OCI-LY7 (cell line): ENCODE measurements at regions not wholly inside any gene's neighbourhood (a gene's known extent, or its start where the extent isn't known, plus 50 kb on each side); places are given as distances from the start of the nearest gene placed in this dataset.

Experiments
- BruUV-seq: library from RNA; stranded (reverse); fragments of 400-500 nt; replicated peaks from 2 replicates; lab custom pipeline; 2021; lab: Mats Ljungman, UMichigan
- CTCF ChIA-PET: fragments of 300-600 bp; sonication (Branson Sonifier 250); formaldehyde crosslinking; loops from one replicate; lab custom pipeline; 2022; ENCODE audit warnings: antibody characterized with exemption; ENCODE audit not compliant: unreplicated experiment; lab: Charles Lee
- POLR2A ChIA-PET: fragments of 300-600 bp; sonication (Branson Sonifier 250); formaldehyde crosslinking; loops from one replicate; lab custom pipeline; 2022; ENCODE audit warnings: antibody characterized with exemption; lab: Charles Lee
- DNase-seq: peaks from one replicate; pipeline ENCODE4 v3.0.0-alpha.2; 2015; ENCODE audit warnings: low spot score
- H2AFZ ChIP-seq: fragments of 200-600 bp; sonication (generic), shearing (Covaris generic); 2 replicates; pipeline ENCODE4 v1.6.1; 2014; ENCODE audit warnings: mild to moderate bottlenecking, antibody characterized with exemption, low read length, moderate library complexity
- H3K27ac ChIP-seq: fragments of 200-600 bp; sonication (generic); 2 replicates; pipeline ENCODE4 v1.5.1; 2014; ENCODE audit warnings: mixed run types, low read depth, mild to moderate bottlenecking, moderate library complexity, low read length, inconsistent platforms; ENCODE audit not compliant: poor library complexity, severe bottlenecking
- H3K36me3 ChIP-seq: fragments of 200-600 bp; sonication (generic); 2 replicates; pipeline ENCODE4 v1.6.1; 2014; ENCODE audit warnings: mild to moderate bottlenecking, antibody characterized with exemption, low read length, moderate library complexity, mixed read lengths; ENCODE audit not compliant: insufficient read depth
- H3K4me1 ChIP-seq: fragments of 200-600 bp; sonication (generic); 2 replicates; pipeline ENCODE4 v1.5.1; 2014; ENCODE audit warnings: mild to moderate bottlenecking, low read length; ENCODE audit not compliant: insufficient read depth, poor library complexity, severe bottlenecking
- H3K4me2 ChIP-seq: fragments of 200-600 bp; sonication (generic); 2 replicates; pipeline ENCODE4 v1.6.1; 2014; ENCODE audit warnings: mild to moderate bottlenecking, low read length
- H3K4me3 ChIP-seq: fragments of 200-600 bp; sonication (generic); 2 replicates; pipeline ENCODE4 v1.5.1; 2014; ENCODE audit warnings: mild to moderate bottlenecking, low read depth, low read length; ENCODE audit not compliant: poor library complexity, severe bottlenecking
- H3K79me2 ChIP-seq: fragments of 200-600 bp; sonication (generic); 2 replicates; pipeline ENCODE4 v1.6.1; 2016; ENCODE audit warnings: low read depth, mild to moderate bottlenecking, low read length, moderate library complexity, mixed read lengths; ENCODE audit not compliant: insufficient read depth
- H3K9me2 ChIP-seq: fragments of 200-600 bp; sonication (generic); 2 replicates; pipeline ENCODE4 v1.6.1; 2016; ENCODE audit warnings: mild to moderate bottlenecking, low read length, mixed read lengths; ENCODE audit not compliant: insufficient read depth
- H3K9me3 ChIP-seq: fragments of 200-600 bp; sonication (generic); 2 replicates; pipeline ENCODE4 v1.6.1; 2014; ENCODE audit warnings: mild to moderate bottlenecking, mixed run types, low read length, mixed read lengths
- H4K20me1 ChIP-seq: fragments of 200-600 bp; sonication (generic); 2 replicates; pipeline ENCODE4 v1.6.1; 2014; ENCODE audit warnings: mild to moderate bottlenecking, antibody characterized with exemption, low read length, moderate library complexity, mixed read lengths; ENCODE audit not compliant: insufficient read depth
- EZH2phosphoT487 ChIP-seq: fragments of 200-600 bp; sonication (generic); IDR thresholded peaks from 2 replicates; pipeline ENCODE4 v1.6.1; 2018; ENCODE audit warnings: low read depth, borderline replicate concordance, mild to moderate bottlenecking, mixed run types, antibody characterized with exemption, low read length, moderate library complexity, mixed read lengths
- intact Hi-C: fragments of 100-400 bp; cut with micrococcal nuclease; formaldehyde crosslinking; loops from one replicate; pipeline ENCODE4 v1.10.0; 2022; ENCODE audit not compliant: unreplicated experiment
- TF ChIP-seq, protein P1 (sequence below): fragments of 200-600 bp; sonication (generic); conservative IDR thresholded peaks from 2 replicates; pipeline ENCODE4 v1.5.1; 2014; ENCODE audit warnings: mild to moderate bottlenecking, antibody characterized with exemption, low read length, moderate library complexity, mixed read lengths

- no peak overlapping the region for H3K4me3 ChIP-seq
- no TSS peak for BruUV-seq
- no peak for DNase-seq
- H3K9me2 ChIP-seq: no peaks in the 10 kb centered on the region
- ChIA-PET CTCF (no interaction called here), POLR2A (interaction anchor here (0.5 to 1.2 kb wide), 5 partner anchors 14 to 735 kb away, joined by 3 read pairs; no protein-coding TSS in a partner anchor)
- TF ChIP-seq, protein P1, sequence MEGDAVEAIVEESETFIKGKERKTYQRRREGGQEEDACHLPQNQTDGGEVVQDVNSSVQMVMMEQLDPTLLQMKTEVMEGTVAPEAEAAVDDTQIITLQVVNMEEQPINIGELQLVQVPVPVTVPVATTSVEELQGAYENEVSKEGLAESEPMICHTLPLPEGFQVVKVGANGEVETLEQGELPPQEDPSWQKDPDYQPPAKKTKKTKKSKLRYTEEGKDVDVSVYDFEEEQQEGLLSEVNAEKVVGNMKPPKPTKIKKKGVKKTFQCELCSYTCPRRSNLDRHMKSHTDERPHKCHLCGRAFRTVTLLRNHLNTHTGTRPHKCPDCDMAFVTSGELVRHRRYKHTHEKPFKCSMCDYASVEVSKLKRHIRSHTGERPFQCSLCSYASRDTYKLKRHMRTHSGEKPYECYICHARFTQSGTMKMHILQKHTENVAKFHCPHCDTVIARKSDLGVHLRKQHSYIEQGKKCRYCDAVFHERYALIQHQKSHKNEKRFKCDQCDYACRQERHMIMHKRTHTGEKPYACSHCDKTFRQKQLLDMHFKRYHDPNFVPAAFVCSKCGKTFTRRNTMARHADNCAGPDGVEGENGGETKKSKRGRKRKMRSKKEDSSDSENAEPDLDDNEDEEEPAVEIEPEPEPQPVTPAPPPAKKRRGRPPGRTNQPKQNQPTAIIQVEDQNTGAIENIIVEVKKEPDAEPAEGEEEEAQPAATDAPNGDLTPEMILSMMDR: no peak
- TF ChIP-seq EZH2phosphoT487: no peak
- H3K9me3 ChIP-seq: no peaks in the 10 kb centered on the region
- intact Hi-C loops: no loop called here
- no peak overlapping the region for H3K27ac ChIP-seq
- H3K4me1 ChIP-seq: no peaks in the 10 kb centered on the region
- no peaks in the 10 kb centered on the region for H4K20me1 ChIP-seq
- H2AFZ ChIP-seq: no peak overlapping the region
- no peak overlapping the region for H3K4me2 ChIP-seq
- H3K36me3 ChIP-seq: no peaks in the 10 kb centered on the region
- H3K79me2 ChIP-seq: no peaks in the 10 kb centered on the region
Observed at GRCh38 chr2:161036926-161037325, 123.3 kb upstream of the TANK start.

DNA sequence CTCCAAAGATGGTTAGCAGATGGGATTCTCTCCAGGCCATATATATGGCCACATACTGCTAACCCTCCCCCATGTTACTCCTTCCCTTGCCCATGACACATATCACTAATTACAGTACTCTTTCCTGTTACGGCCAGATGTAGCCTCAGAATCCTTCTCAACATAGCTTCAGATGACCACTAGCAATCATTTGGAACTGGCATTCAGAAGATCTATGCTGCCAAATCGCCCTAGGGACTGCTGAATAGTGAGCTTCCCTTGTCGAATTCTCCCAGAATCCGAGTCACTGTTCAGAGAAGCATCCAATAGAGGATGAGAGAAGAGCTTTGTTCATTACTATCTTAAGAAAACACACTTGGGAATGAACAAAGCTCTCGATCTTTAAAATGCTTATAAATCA is 121.2 kb upstream of the TANK start:
- CTCF ChIA-PET: no interaction called here
- Histone ChIP-seq H3K27ac (no peak overlapping the region), H3K4me3 (no peak overlapping the region), H3K9me3 (no peaks in the 10 kb centered on the region), H2AFZ (no peak overlapping the region), H3K79me2 (no peaks in the 10 kb centered on the region), H3K36me3 (no peaks in the 10 kb centered on the region), H3K4me2 (no peak overlapping the region), H3K9me2 (no peaks in the 10 kb centered on the region), H4K20me1 (no peaks in the 10 kb centered on the region), H3K4me1 (no peaks in the 10 kb centered on the region)
- no TSS peak for BruUV-seq
- intact Hi-C loops: no loop called here
- POLR2A ChIA-PET: interaction anchor here (0.6 to 1.7 kb wide), 4 partner anchors 8 to 75 kb away, joined by 3 to 4 read pairs (median 4); no protein-coding TSS in a partner anchor
- TF ChIP-seq, protein P1: no peak
- TF ChIP-seq EZH2phosphoT487: no peak
- no peak for DNase-seq

GRCh38 chr2:161041356-161041755 is 118.9 kb upstream of the TANK start:
- intact Hi-C loops: no loop called here
- Histone ChIP-seq H4K20me1 (no peaks in the 10 kb centered on the region), H3K36me3 (no peaks in the 10 kb centered on the region), H3K4me2 (no peak overlapping the region), H2AFZ (no peak overlapping the region), H3K4me1 (no peaks in the 10 kb centered on the region), H3K27ac (no peak overlapping the region), H3K9me3 (no peaks in the 10 kb centered on the region), H3K79me2 (no peaks in the 10 kb centered on the region), H3K9me2 (no peaks in the 10 kb centered on the region), H3K4me3 (no peak overlapping the region)
- TF ChIP-seq, protein P1: no peak
- TF ChIP-seq EZH2phosphoT487: no peak
- ChIA-PET CTCF (no interaction called here), POLR2A (no interaction called here)
- no TSS peak for BruUV-seq
- no peak for DNase-seq
